ENCODE measurements at regions not wholly inside any gene's neighbourhood (a gene's known extent, or its start where the extent isn't known, plus 50 kb on each side); places are given as distances from the start of the nearest gene placed in this dataset.

DNA sequence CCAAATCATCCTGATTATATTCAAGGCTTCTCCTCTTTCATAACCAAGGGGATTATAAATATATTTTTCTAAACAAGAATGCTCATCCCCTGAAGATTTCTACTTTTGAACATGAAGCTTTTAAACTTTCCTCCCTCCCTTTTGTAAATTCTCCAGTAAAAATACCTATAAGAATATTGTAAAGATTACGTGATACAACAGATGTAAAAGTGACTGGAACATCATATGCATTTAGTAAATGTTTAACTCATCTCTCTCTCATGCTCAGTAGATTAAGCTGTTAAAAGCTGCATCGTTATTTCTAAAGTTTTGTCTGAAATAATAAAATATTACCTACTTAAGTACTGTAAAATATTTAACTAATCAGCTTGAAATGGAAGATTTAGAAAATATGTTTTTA is 281.1 kb downstream of the SPRY2 start:
- TF ChIP-seq, protein P1, sequence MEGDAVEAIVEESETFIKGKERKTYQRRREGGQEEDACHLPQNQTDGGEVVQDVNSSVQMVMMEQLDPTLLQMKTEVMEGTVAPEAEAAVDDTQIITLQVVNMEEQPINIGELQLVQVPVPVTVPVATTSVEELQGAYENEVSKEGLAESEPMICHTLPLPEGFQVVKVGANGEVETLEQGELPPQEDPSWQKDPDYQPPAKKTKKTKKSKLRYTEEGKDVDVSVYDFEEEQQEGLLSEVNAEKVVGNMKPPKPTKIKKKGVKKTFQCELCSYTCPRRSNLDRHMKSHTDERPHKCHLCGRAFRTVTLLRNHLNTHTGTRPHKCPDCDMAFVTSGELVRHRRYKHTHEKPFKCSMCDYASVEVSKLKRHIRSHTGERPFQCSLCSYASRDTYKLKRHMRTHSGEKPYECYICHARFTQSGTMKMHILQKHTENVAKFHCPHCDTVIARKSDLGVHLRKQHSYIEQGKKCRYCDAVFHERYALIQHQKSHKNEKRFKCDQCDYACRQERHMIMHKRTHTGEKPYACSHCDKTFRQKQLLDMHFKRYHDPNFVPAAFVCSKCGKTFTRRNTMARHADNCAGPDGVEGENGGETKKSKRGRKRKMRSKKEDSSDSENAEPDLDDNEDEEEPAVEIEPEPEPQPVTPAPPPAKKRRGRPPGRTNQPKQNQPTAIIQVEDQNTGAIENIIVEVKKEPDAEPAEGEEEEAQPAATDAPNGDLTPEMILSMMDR (conservative IDR thresholded peaks at IDR 0.05; ENCODE audit: low read depth, low read length), result no peak
- TF ChIP-seq, protein P2, sequence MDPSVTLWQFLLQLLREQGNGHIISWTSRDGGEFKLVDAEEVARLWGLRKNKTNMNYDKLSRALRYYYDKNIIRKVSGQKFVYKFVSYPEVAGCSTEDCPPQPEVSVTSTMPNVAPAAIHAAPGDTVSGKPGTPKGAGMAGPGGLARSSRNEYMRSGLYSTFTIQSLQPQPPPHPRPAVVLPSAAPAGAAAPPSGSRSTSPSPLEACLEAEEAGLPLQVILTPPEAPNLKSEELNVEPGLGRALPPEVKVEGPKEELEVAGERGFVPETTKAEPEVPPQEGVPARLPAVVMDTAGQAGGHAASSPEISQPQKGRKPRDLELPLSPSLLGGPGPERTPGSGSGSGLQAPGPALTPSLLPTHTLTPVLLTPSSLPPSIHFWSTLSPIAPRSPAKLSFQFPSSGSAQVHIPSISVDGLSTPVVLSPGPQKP (IDR thresholded peaks at IDR 0.05; ENCODE audit: borderline replicate concordance, low read depth, low read length), result no peak
- TF ChIP-seq, protein P3, sequence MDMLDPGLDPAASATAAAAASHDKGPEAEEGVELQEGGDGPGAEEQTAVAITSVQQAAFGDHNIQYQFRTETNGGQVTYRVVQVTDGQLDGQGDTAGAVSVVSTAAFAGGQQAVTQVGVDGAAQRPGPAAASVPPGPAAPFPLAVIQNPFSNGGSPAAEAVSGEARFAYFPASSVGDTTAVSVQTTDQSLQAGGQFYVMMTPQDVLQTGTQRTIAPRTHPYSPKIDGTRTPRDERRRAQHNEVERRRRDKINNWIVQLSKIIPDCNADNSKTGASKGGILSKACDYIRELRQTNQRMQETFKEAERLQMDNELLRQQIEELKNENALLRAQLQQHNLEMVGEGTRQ (IDR thresholded peaks at IDR 0.05; ENCODE audit: low read depth, low read length), result no peak
- TF ChIP-seq RFX5 (IDR thresholded peaks at IDR 0.05; ENCODE audit: low read depth, low read length) (no peak), POLR2A (IDR thresholded peaks at IDR 0.05; ENCODE audit: low read depth, low read length) (no peak), CEBPB (IDR thresholded peaks at IDR 0.05; ENCODE audit: low read depth, low read length) (no peak), MAZ (IDR thresholded peaks at IDR 0.05; ENCODE audit: borderline replicate concordance, low read depth, low read length) (no peak), BHLHE40 (IDR thresholded peaks at IDR 0.05; ENCODE audit: low read depth, low read length) (no peak)

Measured in IMR-90 (cell line).